Stimulated activated CD4-positive, alpha-beta T cell treated with anti-CD3 and anti-CD28 coated beads, Interleukin-1b, Interleukin-23, amount 100 ng/mL, for 48 hours (primary cell): ENCODE measurements at regions not wholly inside any gene's neighbourhood (a gene's known extent, or its start where the extent isn't known, plus 50 kb on each side); places are given as distances from the start of the nearest gene placed in this dataset.

Experiments used
- DNase-seq: peaks from one replicate; pipeline ENCODE4 v3.0.0-alpha.2; 2020

DNA sequence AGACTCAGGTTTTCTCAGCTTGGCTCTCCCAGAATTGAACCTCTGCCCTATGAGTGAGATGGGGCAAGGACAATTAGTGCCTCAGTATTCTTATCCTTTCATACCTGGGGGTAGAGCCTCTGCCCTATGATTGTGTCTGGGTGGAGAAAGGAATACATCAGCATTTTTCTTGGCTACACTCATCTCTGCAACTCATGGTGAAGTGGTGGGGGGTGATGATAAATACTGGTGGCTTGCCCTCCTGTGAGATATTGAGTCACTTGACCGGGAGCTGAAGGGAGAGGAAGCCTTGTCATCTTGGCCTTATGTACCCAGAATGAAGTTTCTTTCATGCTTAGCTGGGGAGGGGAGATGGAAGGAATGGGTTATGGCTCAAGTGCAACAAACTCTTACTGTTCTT is 71.3 kb upstream of the ENOX2 start:
- DNase-seq, result no peak

DNA sequence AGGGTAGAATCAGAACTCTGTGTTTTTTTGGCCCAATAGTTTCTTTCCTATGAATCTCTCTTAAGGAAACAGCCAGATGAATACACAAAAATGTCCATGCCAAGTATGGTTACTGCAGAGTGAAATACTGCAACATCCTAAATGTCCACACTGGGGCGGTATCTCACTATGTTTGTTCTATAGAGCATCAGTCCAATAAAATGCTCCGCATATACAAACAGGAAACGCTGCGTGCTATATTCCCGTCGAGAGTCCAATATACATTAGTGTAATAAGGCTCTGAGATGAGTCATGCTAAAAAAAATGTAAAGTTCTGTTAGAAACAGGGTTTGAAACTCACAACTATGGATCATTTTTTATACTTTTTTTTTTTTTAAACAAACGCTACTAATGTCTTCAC is 72.9 kb upstream of the ENOX2 start:
- DNase-seq, result peak; percentile 2

DNA sequence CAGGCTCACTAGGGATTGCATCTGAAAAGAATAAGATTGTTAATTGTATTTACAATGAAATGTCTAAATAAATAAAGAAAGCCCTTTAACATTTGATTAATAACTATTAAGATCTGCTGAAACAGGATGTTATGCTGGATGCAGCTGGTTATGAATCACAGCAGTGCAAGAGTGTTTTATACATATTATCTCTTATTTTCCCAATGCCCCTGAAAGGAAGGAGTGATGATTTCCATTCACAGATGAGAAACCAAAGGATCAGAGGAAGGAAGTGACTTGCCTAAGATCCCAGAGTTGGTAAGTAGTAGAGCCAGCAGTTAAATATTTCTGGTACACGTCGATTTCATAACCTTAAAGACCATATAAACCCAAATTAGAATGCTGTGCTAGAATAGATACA is 76.3 kb upstream of the ARHGAP36 start:
- DNase-seq, result no peak

GRCh38 chrX:130984782-130985181 is 73.4 kb upstream of the ARHGAP36 start:
- DNase-seq, result no peak

GRCh38 chrX:130987241-130987640 is 70.9 kb upstream of the ARHGAP36 start:
- no peak for DNase-seq

DNA sequence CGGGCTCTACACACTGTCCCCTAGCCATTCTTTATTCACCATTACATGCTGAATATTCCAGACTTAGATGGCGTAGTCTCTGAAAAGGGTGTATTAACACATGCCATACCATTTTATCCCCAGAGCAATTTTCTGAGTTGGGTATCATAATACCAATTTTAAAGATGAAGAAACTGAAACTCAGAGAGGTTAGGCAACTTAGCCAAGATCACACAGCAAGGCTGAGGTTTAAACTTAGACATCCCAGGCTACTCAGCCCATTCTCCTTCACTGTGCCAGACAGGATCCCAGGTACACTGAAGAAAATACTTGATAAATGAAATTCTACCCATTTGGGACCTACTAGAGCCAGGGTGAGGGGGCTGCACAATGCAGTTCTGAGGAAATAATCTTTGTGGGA is 67.4 kb upstream of the ARHGAP36 start:
- DNase-seq, result no peak

DNA sequence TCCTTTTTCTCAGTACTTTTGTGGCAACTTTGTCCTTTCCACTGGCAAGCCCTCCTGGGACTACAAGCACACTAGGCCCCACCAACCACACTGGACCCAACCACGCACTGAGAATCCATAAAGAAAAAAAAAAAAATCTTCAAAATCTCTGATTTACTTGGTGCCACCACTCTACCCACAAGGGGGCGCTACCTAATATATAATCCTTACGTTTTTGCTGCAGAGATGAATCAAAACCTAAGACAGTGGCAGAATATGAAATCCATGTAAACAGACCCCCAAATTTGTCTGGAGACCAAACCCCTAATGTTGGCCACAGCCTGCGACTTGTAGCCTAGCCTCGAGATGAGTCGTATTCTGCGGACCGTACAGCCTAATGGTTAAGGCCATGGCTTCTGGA is 63.5 kb upstream of the ARHGAP36 start:
- DNase-seq, result no peak

DNA sequence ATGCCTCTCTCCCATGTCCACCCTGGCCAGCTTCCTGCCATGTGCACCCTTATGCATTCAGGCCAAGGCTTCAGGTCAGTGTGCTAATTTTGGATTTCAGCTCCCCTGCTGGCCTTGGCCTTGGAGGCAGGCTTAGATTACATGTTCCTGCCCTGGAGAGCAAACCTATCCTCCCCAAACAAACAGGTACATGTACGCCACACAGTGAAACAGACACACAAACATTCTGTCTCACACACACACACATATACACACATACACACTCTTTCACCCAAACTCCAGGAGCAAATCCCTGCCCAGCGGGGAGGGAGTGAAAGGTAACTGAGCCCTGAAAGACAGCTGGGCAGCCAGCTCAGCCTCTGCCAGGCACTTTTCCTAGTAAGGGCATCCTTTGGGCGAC is 62.7 kb upstream of the ARHGAP36 start:
- DNase-seq, result no peak

- DNase-seq, result no peak
Observed at GRCh38 chrX:130997314-130997713, 60.8 kb upstream of the ARHGAP36 start.

GRCh38 chrX:130999360-130999759 is 58.8 kb upstream of the ARHGAP36 start:
- DNase-seq, result no peak
